B cell (primary cell): ENCODE measurements at regions not wholly inside any gene's neighbourhood (a gene's known extent, or its start where the extent isn't known, plus 50 kb on each side); places are given as distances from the start of the nearest gene placed in this dataset.

Experiments used
- ATAC-seq: fragments of 200-7000 bp; cut with Tn5 transposase; one replicate; pipeline ENCODE4 v1.10.0; 2021; ENCODE audit warnings: low read depth, mild to moderate bottlenecking, moderate number of reproducible peaks, moderate library complexity
- CTCF ChIA-PET: fragments of 350-600 bp; sonication (Branson Sonifier 250); formaldehyde crosslinking; loops from one replicate; lab custom pipeline; 2021; ENCODE audit warnings: antibody characterized with exemption, inconsistent platforms; lab: Charles Lee
- POLR2A ChIA-PET: fragments of 350-600 bp; sonication (Branson Sonifier 250); formaldehyde crosslinking; loops from one replicate; lab custom pipeline; 2021; ENCODE audit warnings: antibody characterized with exemption; lab: Charles Lee
- DNase-seq: peaks from one replicate; pipeline ENCODE4 v3.0.0; 2013
- H2AFZ ChIP-seq: 2 replicates; pipeline ENCODE4 v1.6.1; 2012; ENCODE audit warnings: mild to moderate bottlenecking, low read depth, low read length; ENCODE audit not compliant: insufficient read depth, poor library complexity, severe bottlenecking
- H3K27ac ChIP-seq, 2 donors: 1 replicate in 1 of 2; 2 replicates in 1 of 2; pipeline ENCODE4 v1.5.1; 2012 to 2013; ENCODE audit warnings: low read length in 2 of 2, mild to moderate bottlenecking in 2 of 2, moderate library complexity in 1 of 2
- H3K27me3 ChIP-seq, 4 experiments: fragments of 200-600 bp in 1 of 4; sonication (generic) in 1 of 4; replicated peaks in 1 of 4; 1 replicate in 2 of 4; 2 replicates in 2 of 4; pipeline versions ENCODE4 v1.6.1 to v1.7.0; 2013 to 2016; ENCODE audit warnings: low read length in 3 of 4, mild to moderate bottlenecking in 2 of 4, mixed read lengths in 1 of 4, moderate library complexity in 1 of 4; ENCODE audit not compliant: insufficient read depth in 4 of 4, control insufficient read depth in 3 of 4; ENCODE audit errors: control extremely low read depth in 1 of 4
- H3K36me3 ChIP-seq, 2 experiments: replicated peaks in 1 of 2; 1 replicate in 1 of 2; 2 replicates in 1 of 2; pipeline versions ENCODE4 v1.6.1 to v1.7.1; 2013; ENCODE audit warnings: low read length in 1 of 2; ENCODE audit not compliant: insufficient read depth in 2 of 2, control insufficient read depth in 1 of 2; ENCODE audit errors: control extremely low read depth in 1 of 2, extremely low read depth in 1 of 2
- H3K4me1 ChIP-seq, 2 donors: fragments of 200-600 bp in 1 of 2; sonication (generic) in 1 of 2; 1 replicate in 1 of 2; 2 replicates in 1 of 2; pipeline versions ENCODE4 v1.5.1 to v1.6.1; 2013 to 2017; ENCODE audit warnings: low read length in 2 of 2; ENCODE audit not compliant: control insufficient read depth in 2 of 2, insufficient read depth in 2 of 2
- H3K4me2 ChIP-seq: replicated peaks from 2 replicates; pipeline ENCODE3; 2012; ENCODE audit warnings: mild to moderate bottlenecking, low read depth, low read length; ENCODE audit not compliant: poor library complexity, severe bottlenecking
- H3K4me3 ChIP-seq, 5 experiments: fragments of 200-600 bp in 1 of 5; sonication (generic) in 1 of 5; 1 replicate in 3 of 5; 2 replicates in 2 of 5; pipeline versions ENCODE4 v1.5.1 to v1.7.0; 2011 to 2016; ENCODE audit warnings: low read length in 4 of 5, mild to moderate bottlenecking in 4 of 5, low read depth in 2 of 5, control low read depth in 1 of 5, moderate library complexity in 1 of 5; ENCODE audit not compliant: insufficient read depth in 1 of 5; ENCODE audit errors: control extremely low read depth in 1 of 5, extremely low read depth in 1 of 5
- H3K79me2 ChIP-seq: fragments of 200-600 bp; sonication (generic); one replicate; pipeline ENCODE4 v1.6.0; 2016; ENCODE audit warnings: low read length; ENCODE audit not compliant: control insufficient read depth, insufficient read depth
- H3K9ac ChIP-seq: fragments of 200-600 bp; sonication (generic); 2 replicates; pipeline ENCODE4 v1.6.1; 2017; ENCODE audit warnings: mild to moderate bottlenecking, low read length, moderate library complexity
- H3K9me3 ChIP-seq, 3 donors: one replicate each; pipeline versions ENCODE4 v1.6.1 to v1.7.1; 2013; ENCODE audit warnings: low read length in 2 of 3; ENCODE audit not compliant: control insufficient read depth in 2 of 3, insufficient read depth in 1 of 3; ENCODE audit errors: control extremely low read depth in 1 of 3
- H4K20me1 ChIP-seq: 2 replicates; pipeline ENCODE4 v1.6.0; 2012; ENCODE audit warnings: mild to moderate bottlenecking, low read length; ENCODE audit not compliant: insufficient read depth, control insufficient read depth, poor library complexity, severe bottlenecking
- H3K27ac Mint-ChIP-seq: one replicate; pipeline ENCODE4 v1.8.0; 2021; ENCODE audit warnings: mixed read lengths
- H3K27me3 Mint-ChIP-seq: one replicate; pipeline ENCODE4 v1.8.0; 2021; ENCODE audit warnings: mixed read lengths
- H3K4me1 Mint-ChIP-seq: one replicate; pipeline ENCODE4 v1.8.0; 2021; ENCODE audit warnings: mixed read lengths
- H3K4me3 Mint-ChIP-seq: one replicate; pipeline ENCODE4 v1.8.0; 2021; ENCODE audit warnings: mixed read lengths
- H3K9me3 Mint-ChIP-seq: one replicate; pipeline ENCODE4 v1.8.0; 2022; ENCODE audit warnings: mixed read lengths; ENCODE audit not compliant: insufficient read depth
- EZH2 ChIP-seq: IDR thresholded peaks from 2 replicates; pipeline ENCODE4 v1.6.1; 2012; ENCODE audit warnings: borderline replicate concordance, low read depth, mild to moderate bottlenecking, moderate library complexity, low read length; ENCODE audit not compliant: insufficient read depth, poor library complexity, severe bottlenecking
- WGBS: methylation state at CpG from one replicate; pipeline ENCODE4 v1.1.5; 2013; ENCODE audit warnings: missing lambda C conversion rate; ENCODE audit not compliant: insufficient coverage; 5-methylcytosine and 5-hydroxymethylcytosine counted together
- intact Hi-C: fragments of 100-400 bp; cut with micrococcal nuclease; formaldehyde crosslinking; loops from one replicate; pipeline ENCODE4 v1.10.0; 2022
- TF ChIP-seq, protein P1 (sequence below): fragments of 200-600 bp; IDR thresholded peaks from one replicate; pipeline ENCODE4 v1.8.0; 2022; ENCODE audit warnings: antibody characterized with exemption, mild to moderate bottlenecking

- no peaks in the 10 kb centered on the region for H3K36me3 ChIP-seq
- Mint-ChIP-seq H3K9me3 (peaks cover 5% of the 10 kb centered on the region), H3K27ac (no peak overlapping the region), H3K4me1 (no peaks in the 10 kb centered on the region), H3K4me3 (no peak overlapping the region), H3K27me3 (no peaks in the 10 kb centered on the region)
- ChIA-PET CTCF (no interaction called here), POLR2A (no interaction called here)
- no peaks in the 10 kb centered on the region for H3K79me2 ChIP-seq
- H2AFZ ChIP-seq = no peak overlapping the region
- H3K27me3 ChIP-seq = no peaks in the 10 kb centered on the region
- no peak for TF ChIP-seq EZH2
- TF ChIP-seq, protein P1, sequence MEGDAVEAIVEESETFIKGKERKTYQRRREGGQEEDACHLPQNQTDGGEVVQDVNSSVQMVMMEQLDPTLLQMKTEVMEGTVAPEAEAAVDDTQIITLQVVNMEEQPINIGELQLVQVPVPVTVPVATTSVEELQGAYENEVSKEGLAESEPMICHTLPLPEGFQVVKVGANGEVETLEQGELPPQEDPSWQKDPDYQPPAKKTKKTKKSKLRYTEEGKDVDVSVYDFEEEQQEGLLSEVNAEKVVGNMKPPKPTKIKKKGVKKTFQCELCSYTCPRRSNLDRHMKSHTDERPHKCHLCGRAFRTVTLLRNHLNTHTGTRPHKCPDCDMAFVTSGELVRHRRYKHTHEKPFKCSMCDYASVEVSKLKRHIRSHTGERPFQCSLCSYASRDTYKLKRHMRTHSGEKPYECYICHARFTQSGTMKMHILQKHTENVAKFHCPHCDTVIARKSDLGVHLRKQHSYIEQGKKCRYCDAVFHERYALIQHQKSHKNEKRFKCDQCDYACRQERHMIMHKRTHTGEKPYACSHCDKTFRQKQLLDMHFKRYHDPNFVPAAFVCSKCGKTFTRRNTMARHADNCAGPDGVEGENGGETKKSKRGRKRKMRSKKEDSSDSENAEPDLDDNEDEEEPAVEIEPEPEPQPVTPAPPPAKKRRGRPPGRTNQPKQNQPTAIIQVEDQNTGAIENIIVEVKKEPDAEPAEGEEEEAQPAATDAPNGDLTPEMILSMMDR = no peak
- H3K9me3 ChIP-seq = peaks cover 0 to 19% (median 4%) of the 10 kb centered on the region in 3 donors
- ATAC-seq = no peak
- H3K4me3 ChIP-seq = no peak overlapping the region
- intact Hi-C loops = no loop called here
- H3K4me1 ChIP-seq = no peaks in the 10 kb centered on the region
- no peaks in the 10 kb centered on the region for H4K20me1 ChIP-seq
- DNase-seq = no peak
- WGBS = 90% methylated on average over 11 of the region's 12 CpGs
- no peak overlapping the region for H3K9ac ChIP-seq
- H3K4me2 ChIP-seq = no peak overlapping the region
- H3K27ac ChIP-seq = no peak overlapping the region
These were observed 189.0 kb upstream of the KLHL1 start for GRCh38 chr13:70297189-70297616.

- no peak overlapping the region for H3K27ac ChIP-seq
- no CpG with 5 or more reads among the region's 1 CpG for WGBS
- DNase-seq (no peak), ATAC-seq (no peak)
- no peaks in the 10 kb centered on the region for H3K27me3 ChIP-seq
- Mint-ChIP-seq H3K4me3 (no peak overlapping the region), H3K9me3 (peaks cover 2% of the 10 kb centered on the region), H3K4me1 (no peaks in the 10 kb centered on the region), H3K27ac (no peak overlapping the region), H3K27me3 (no peaks in the 10 kb centered on the region)
- intact Hi-C loops = no loop called here
- no peak overlapping the region for H3K4me2 ChIP-seq
- H3K36me3 ChIP-seq = no peaks in the 10 kb centered on the region
- H2AFZ ChIP-seq = no peak overlapping the region
- no peaks in the 10 kb centered on the region for H4K20me1 ChIP-seq
- no peak overlapping the region for H3K9ac ChIP-seq
- no peaks in the 10 kb centered on the region for H3K4me1 ChIP-seq
- POLR2A ChIA-PET = no interaction called here
- H3K79me2 ChIP-seq = no peaks in the 10 kb centered on the region
- CTCF ChIA-PET = no interaction called here
- H3K9me3 ChIP-seq = peaks cover 0 to 3% (median 1%) of the 10 kb centered on the region in 3 donors
- no peak for TF ChIP-seq EZH2
- TF ChIP-seq, protein P1 = no peak
- H3K4me3 ChIP-seq = no peak overlapping the region
These were observed 176.1 kb upstream of the KLHL1 start for GRCh38 chr13:70284371-70284770.
